ENCODE measurements at regions not wholly inside any gene's neighbourhood (a gene's known extent, or its start where the extent isn't known, plus 50 kb on each side); places are given as distances from the start of the nearest gene placed in this dataset.

- Histone ChIP-seq H3K9ac (ENCODE audit: low read length in 3 of 3) (no peak overlapping the region), H3K27me3 (ENCODE audit: control insufficient read depth, insufficient read depth, low read length) (no peaks in the 10 kb centered on the region), H3K9me3 (ENCODE audit: control insufficient read depth in 2 of 3, insufficient read depth in 1 of 3, low read length in 3 of 3) (no peaks in the 10 kb centered on the region), H3K27ac (ENCODE audit: low read depth in 2 of 2, low read length in 2 of 2) (no peak overlapping the region), H3K4me1 (ENCODE audit: control insufficient read depth in 2 of 3, insufficient read depth in 2 of 3, low read depth in 1 of 3, low read length in 3 of 3) (no peaks in the 10 kb centered on the region), H3K36me3 (ENCODE audit: control insufficient read depth in 2 of 3, insufficient read depth in 3 of 3, low read length in 3 of 3) (no peaks in the 10 kb centered on the region), H3K4me3 (ENCODE audit: low read length in 3 of 3) (no peak overlapping the region)
- no peak for DNase-seq
- intact Hi-C loops (cut with DNase I): no loop called here
- TF ChIP-seq CTCF (IDR thresholded peaks at IDR 0.05; ENCODE audit: borderline replicate concordance, extremely low read depth, insufficient read depth): no peak
- no peak for FAIRE-seq
These were observed 459.8 kb downstream of the CDH8 start for GRCh38 chr16:61576476-61576875.

- no peaks in the 10 kb centered on the region for H3K27me3 ChIP-seq (ENCODE audit: control insufficient read depth, insufficient read depth, low read length)
- no peaks in the 10 kb centered on the region for H3K4me1 ChIP-seq (ENCODE audit: control insufficient read depth in 2 of 3, insufficient read depth in 2 of 3, low read depth in 1 of 3, low read length in 3 of 3)
- FAIRE-seq (no peak), DNase-seq (no peak)
- intact Hi-C loops (cut with DNase I): no loop called here
- H3K36me3 ChIP-seq (ENCODE audit: control insufficient read depth in 2 of 3, insufficient read depth in 3 of 3, low read length in 3 of 3): no peaks in the 10 kb centered on the region
- no peak overlapping the region for H3K27ac ChIP-seq (ENCODE audit: low read depth in 2 of 2, low read length in 2 of 2)
- TF ChIP-seq CTCF (IDR thresholded peaks at IDR 0.05; ENCODE audit: borderline replicate concordance, extremely low read depth, insufficient read depth): no peak
- H3K4me3 ChIP-seq (ENCODE audit: low read length in 3 of 3): no peak overlapping the region
- no peaks in the 10 kb centered on the region for H3K9me3 ChIP-seq (ENCODE audit: control insufficient read depth in 2 of 3, insufficient read depth in 1 of 3, low read length in 3 of 3)
- no peak overlapping the region for H3K9ac ChIP-seq (ENCODE audit: low read length in 3 of 3)
These were observed 460.6 kb downstream of the CDH8 start for GRCh38 chr16:61575617-61576016.

- H3K27ac ChIP-seq (ENCODE audit: low read depth in 2 of 2, low read length in 2 of 2): no peak overlapping the region
- H3K4me3 ChIP-seq (ENCODE audit: low read length in 3 of 3): no peak overlapping the region
- H3K9ac ChIP-seq (ENCODE audit: low read length in 3 of 3): no peak overlapping the region
- DNase-seq (peak in 1 of 5 donors; percentile 11), FAIRE-seq (no peak)
- H3K4me1 ChIP-seq (ENCODE audit: control insufficient read depth in 2 of 3, insufficient read depth in 2 of 3, low read depth in 1 of 3, low read length in 3 of 3): no peaks in the 10 kb centered on the region
- H3K27me3 ChIP-seq (ENCODE audit: control insufficient read depth, insufficient read depth, low read length): no peaks in the 10 kb centered on the region
- H3K36me3 ChIP-seq (ENCODE audit: control insufficient read depth in 2 of 3, insufficient read depth in 3 of 3, low read length in 3 of 3): no peaks in the 10 kb centered on the region
- intact Hi-C loops (cut with DNase I): no loop called here
- no peak for TF ChIP-seq CTCF (IDR thresholded peaks at IDR 0.05; ENCODE audit: borderline replicate concordance, extremely low read depth, insufficient read depth)
- no peaks in the 10 kb centered on the region for H3K9me3 ChIP-seq (ENCODE audit: control insufficient read depth in 2 of 3, insufficient read depth in 1 of 3, low read length in 3 of 3)
These were observed 467.2 kb downstream of the CDH8 start for GRCh38 chr16:61569028-61569427.

GRCh38 chr16:61564716-61565115, 471.5 kb downstream of the CDH8 start:
- no peaks in the 10 kb centered on the region for H3K9me3 ChIP-seq (ENCODE audit: control insufficient read depth in 2 of 3, insufficient read depth in 1 of 3, low read length in 3 of 3)
- H3K4me3 ChIP-seq (ENCODE audit: low read length in 3 of 3): no peak overlapping the region
- intact Hi-C loops (cut with DNase I): no loop called here
- no peaks in the 10 kb centered on the region for H3K36me3 ChIP-seq (ENCODE audit: control insufficient read depth in 2 of 3, insufficient read depth in 3 of 3, low read length in 3 of 3)
- no peak overlapping the region for H3K9ac ChIP-seq (ENCODE audit: low read length in 3 of 3)
- FAIRE-seq (no peak), DNase-seq (peak in 1 of 5 donors; percentile 34)
- H3K4me1 ChIP-seq (ENCODE audit: control insufficient read depth in 2 of 3, insufficient read depth in 2 of 3, low read depth in 1 of 3, low read length in 3 of 3): no peaks in the 10 kb centered on the region
- H3K27me3 ChIP-seq (ENCODE audit: control insufficient read depth, insufficient read depth, low read length): no peaks in the 10 kb centered on the region
- no peak overlapping the region for H3K27ac ChIP-seq (ENCODE audit: low read depth in 2 of 2, low read length in 2 of 2)
- TF ChIP-seq CTCF (IDR thresholded peaks at IDR 0.05; ENCODE audit: borderline replicate concordance, extremely low read depth, insufficient read depth): no peak

Data from kidney (tissue), 13 donors.